GM20000 (cell line): ENCODE measurements at regions not wholly inside any gene's neighbourhood (a gene's known extent, or its start where the extent isn't known, plus 50 kb on each side); places are given as distances from the start of the nearest gene placed in this dataset.

Source experiments
- DNase-seq: peaks from one replicate; pipeline ENCODE4 v3.0.0; 2012; ENCODE audit warnings: low spot score
- CTCF ChIP-seq: IDR thresholded peaks from 2 replicates; pipeline ENCODE4 v1.5.1; 2012; ENCODE audit warnings: mild to moderate bottlenecking, control low read depth; ENCODE audit errors: extremely low read depth, missing control alignments

- DNase-seq, result no peak
- no peak for TF ChIP-seq CTCF
These were observed 50.6 kb upstream of the ULK4 start for GRCh38 chr3:42012383-42012934.
